Duodenal mucosa (tissue), 2 donors: ENCODE measurements at regions not wholly inside any gene's neighbourhood (a gene's known extent, or its start where the extent isn't known, plus 50 kb on each side); places are given as distances from the start of the nearest gene placed in this dataset.

Source experiments
- H3K27ac ChIP-seq: one replicate; pipeline ENCODE4 v1.7.0; 2013; ENCODE audit warnings: low read depth, low read length
- H3K27me3 ChIP-seq, 2 donors: one replicate each; pipeline ENCODE4 v1.7.0; 2013; ENCODE audit warnings: low read length in 2 of 2, control low read depth in 1 of 2; ENCODE audit not compliant: insufficient read depth in 2 of 2, control insufficient read depth in 1 of 2
- H3K36me3 ChIP-seq, 2 donors: one replicate each; pipeline ENCODE4 v1.7.0; 2013; ENCODE audit warnings: low read length in 2 of 2, control low read depth in 1 of 2; ENCODE audit not compliant: insufficient read depth in 2 of 2, control insufficient read depth in 1 of 2
- H3K4me1 ChIP-seq, 2 donors: one replicate each; pipeline ENCODE4 v1.7.0; 2013; ENCODE audit warnings: low read length in 2 of 2, control low read depth in 1 of 2; ENCODE audit not compliant: insufficient read depth in 2 of 2, control insufficient read depth in 1 of 2
- H3K4me3 ChIP-seq, 2 donors: one replicate each; pipeline ENCODE4 v1.7.0; 2013; ENCODE audit warnings: low read length in 2 of 2, low read depth in 1 of 2
- H3K9ac ChIP-seq, 2 donors: one replicate each; pipeline ENCODE4 v1.7.0; 2013; ENCODE audit warnings: low read length in 2 of 2, low read depth in 1 of 2
- H3K9me3 ChIP-seq, 2 donors: one replicate each; pipeline ENCODE4 v1.7.0; 2013; ENCODE audit warnings: low read length in 2 of 2, control low read depth in 1 of 2; ENCODE audit not compliant: control insufficient read depth in 1 of 2

- Histone ChIP-seq H3K27me3 (no peaks in the 10 kb centered on the region), H3K27ac (no peak overlapping the region), H3K4me3 (no peak overlapping the region), H3K4me1 (no peaks in the 10 kb centered on the region), H3K9ac (no peak overlapping the region), H3K36me3 (no peaks in the 10 kb centered on the region), H3K9me3 (no peaks in the 10 kb centered on the region)
These were observed 472.5 kb downstream of the PID1 start for GRCh38 chr2:228798458-228799207.

- no peak overlapping the region for H3K27ac ChIP-seq
- no peak overlapping the region for H3K9ac ChIP-seq
- H3K27me3 ChIP-seq = no peaks in the 10 kb centered on the region
- no peaks in the 10 kb centered on the region for H3K4me1 ChIP-seq
- no peak overlapping the region for H3K4me3 ChIP-seq
- no peaks in the 10 kb centered on the region for H3K36me3 ChIP-seq
- H3K9me3 ChIP-seq = no peaks in the 10 kb centered on the region
These were observed 474.7 kb downstream of the PID1 start for GRCh38 chr2:228796386-228796785.

GRCh38 chr2:228793116-228793515 is 478.0 kb downstream of the PID1 start:
- Histone ChIP-seq H3K4me3 (no peak overlapping the region), H3K27ac (no peak overlapping the region), H3K27me3 (no peaks in the 10 kb centered on the region), H3K36me3 (no peaks in the 10 kb centered on the region), H3K4me1 (no peaks in the 10 kb centered on the region), H3K9ac (no peak overlapping the region), H3K9me3 (no peaks in the 10 kb centered on the region)

- Histone ChIP-seq H3K27ac (no peak overlapping the region), H3K4me1 (no peaks in the 10 kb centered on the region), H3K9me3 (no peaks in the 10 kb centered on the region), H3K27me3 (no peaks in the 10 kb centered on the region), H3K36me3 (no peaks in the 10 kb centered on the region), H3K4me3 (no peak overlapping the region), H3K9ac (no peak overlapping the region)
These were observed 484.2 kb downstream of the PID1 start for GRCh38 chr2:228786901-228787300.

- Histone ChIP-seq H3K36me3 (no peaks in the 10 kb centered on the region), H3K9ac (no peak overlapping the region), H3K4me1 (no peaks in the 10 kb centered on the region), H3K4me3 (no peak overlapping the region), H3K27me3 (no peaks in the 10 kb centered on the region), H3K27ac (no peak overlapping the region), H3K9me3 (no peaks in the 10 kb centered on the region)
These were observed 488.8 kb downstream of the PID1 start for GRCh38 chr2:228782281-228782680.

- no peaks in the 10 kb centered on the region for H3K27me3 ChIP-seq
- H3K27ac ChIP-seq = no peak overlapping the region
- H3K4me1 ChIP-seq = no peaks in the 10 kb centered on the region
- no peaks in the 10 kb centered on the region for H3K36me3 ChIP-seq
- no peak overlapping the region for H3K9ac ChIP-seq
- H3K9me3 ChIP-seq = no peaks in the 10 kb centered on the region
- no peak overlapping the region for H3K4me3 ChIP-seq
These were observed 493.2 kb downstream of the PID1 start for GRCh38 chr2:228777855-228778355.

- Histone ChIP-seq H3K27me3 (no peaks in the 10 kb centered on the region), H3K4me1 (no peaks in the 10 kb centered on the region), H3K9ac (no peak overlapping the region), H3K4me3 (no peak overlapping the region), H3K36me3 (no peaks in the 10 kb centered on the region), H3K9me3 (no peaks in the 10 kb centered on the region), H3K27ac (no peak overlapping the region)
These were observed 496.5 kb downstream of the PID1 start for GRCh38 chr2:228774548-228774947.

GRCh38 chr2:228771774-228772173 is 499.3 kb downstream of the PID1 start:
- H3K27ac ChIP-seq = no peak overlapping the region
- no peaks in the 10 kb centered on the region for H3K36me3 ChIP-seq
- H3K9ac ChIP-seq = no peak overlapping the region
- no peaks in the 10 kb centered on the region for H3K4me1 ChIP-seq
- H3K27me3 ChIP-seq = no peaks in the 10 kb centered on the region
- H3K9me3 ChIP-seq = no peaks in the 10 kb centered on the region
- no peak overlapping the region for H3K4me3 ChIP-seq

- Histone ChIP-seq H3K4me3 (no peak overlapping the region), H3K36me3 (no peaks in the 10 kb centered on the region), H3K9me3 (no peaks in the 10 kb centered on the region), H3K9ac (no peak overlapping the region), H3K4me1 (no peaks in the 10 kb centered on the region), H3K27me3 (no peaks in the 10 kb centered on the region), H3K27ac (no peak overlapping the region)
These were observed 499.8 kb downstream of the PID1 start for GRCh38 chr2:228771315-228771714.

GRCh38 chr2:228768818-228769217 is 502.3 kb downstream of the PID1 start:
- no peaks in the 10 kb centered on the region for H3K27me3 ChIP-seq
- no peak overlapping the region for H3K27ac ChIP-seq

More at GRCh38 chr2:228768818-228769217, 502.3 kb downstream of the PID1 start:
- Histone ChIP-seq H3K9me3 (no peaks in the 10 kb centered on the region), H3K4me1 (no peaks in the 10 kb centered on the region), H3K4me3 (no peak overlapping the region), H3K36me3 (no peaks in the 10 kb centered on the region), H3K9ac (no peak overlapping the region)
